Epithelial cell of esophagus (primary cell): ENCODE measurements at regions not wholly inside any gene's neighbourhood (a gene's known extent, or its start where the extent isn't known, plus 50 kb on each side); places are given as distances from the start of the nearest gene placed in this dataset.

Experiments used
- DNase-seq: peaks from one replicate; pipeline ENCODE4 v3.0.0; 2010; ENCODE audit warnings: low read depth
- H3K4me3 ChIP-seq: 2 replicates; pipeline ENCODE4 v1.5.1; 2011; ENCODE audit warnings: mild to moderate bottlenecking, low read length, control low read depth
- TF ChIP-seq, protein P1 (sequence below): IDR thresholded peaks from 2 replicates; pipeline ENCODE4 v1.5.1; 2011; ENCODE audit warnings: low read depth, mild to moderate bottlenecking, low read length, control low read depth, inconsistent platforms; ENCODE audit not compliant: insufficient read depth; ENCODE audit errors: missing control alignments

DNA sequence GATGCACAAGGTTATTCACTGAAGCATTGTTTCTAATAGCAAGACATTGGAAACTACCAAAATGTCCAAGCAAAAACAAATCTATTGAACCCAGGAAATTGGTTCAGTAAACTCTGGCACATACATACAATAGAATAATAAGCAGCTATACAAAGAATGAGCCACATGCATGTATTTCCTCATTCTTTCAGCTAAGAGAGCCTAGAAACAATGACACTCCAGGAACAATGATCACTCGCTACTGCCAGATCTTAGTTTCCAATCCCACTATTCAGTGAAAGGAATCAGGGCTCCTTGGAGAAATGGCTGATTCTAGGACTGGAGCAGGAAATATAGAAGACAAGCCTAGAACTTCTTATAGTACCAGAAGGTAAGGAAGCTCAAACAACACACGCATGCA, 221.9 kb upstream of the AGAP1 start:
- TF ChIP-seq, protein P1, sequence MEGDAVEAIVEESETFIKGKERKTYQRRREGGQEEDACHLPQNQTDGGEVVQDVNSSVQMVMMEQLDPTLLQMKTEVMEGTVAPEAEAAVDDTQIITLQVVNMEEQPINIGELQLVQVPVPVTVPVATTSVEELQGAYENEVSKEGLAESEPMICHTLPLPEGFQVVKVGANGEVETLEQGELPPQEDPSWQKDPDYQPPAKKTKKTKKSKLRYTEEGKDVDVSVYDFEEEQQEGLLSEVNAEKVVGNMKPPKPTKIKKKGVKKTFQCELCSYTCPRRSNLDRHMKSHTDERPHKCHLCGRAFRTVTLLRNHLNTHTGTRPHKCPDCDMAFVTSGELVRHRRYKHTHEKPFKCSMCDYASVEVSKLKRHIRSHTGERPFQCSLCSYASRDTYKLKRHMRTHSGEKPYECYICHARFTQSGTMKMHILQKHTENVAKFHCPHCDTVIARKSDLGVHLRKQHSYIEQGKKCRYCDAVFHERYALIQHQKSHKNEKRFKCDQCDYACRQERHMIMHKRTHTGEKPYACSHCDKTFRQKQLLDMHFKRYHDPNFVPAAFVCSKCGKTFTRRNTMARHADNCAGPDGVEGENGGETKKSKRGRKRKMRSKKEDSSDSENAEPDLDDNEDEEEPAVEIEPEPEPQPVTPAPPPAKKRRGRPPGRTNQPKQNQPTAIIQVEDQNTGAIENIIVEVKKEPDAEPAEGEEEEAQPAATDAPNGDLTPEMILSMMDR: no peak
- no peak overlapping the region for H3K4me3 ChIP-seq
- peak; percentile 4 for DNase-seq

DNA sequence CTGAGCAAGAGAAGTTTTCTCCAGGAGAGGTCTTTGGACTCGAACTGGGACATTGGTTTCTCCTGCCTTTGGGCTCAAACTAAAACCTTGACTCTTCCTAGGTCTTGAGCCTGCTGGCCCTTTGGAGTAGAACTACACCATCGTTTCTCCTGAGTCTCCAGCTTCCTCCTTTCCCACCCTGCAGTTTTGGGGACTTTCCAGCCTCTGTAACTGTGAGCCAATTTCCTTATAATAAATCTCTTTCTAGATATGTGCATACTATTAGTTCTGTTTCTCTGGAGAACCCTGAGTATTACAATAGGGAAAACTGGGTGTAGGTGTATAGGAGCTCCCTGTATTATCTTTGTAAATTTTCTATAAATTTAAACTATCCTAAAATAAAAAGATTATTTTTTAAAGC, 219.8 kb upstream of the AGAP1 start:
- no peak for DNase-seq
- no peak overlapping the region for H3K4me3 ChIP-seq
- TF ChIP-seq, protein P1: no peak

DNA sequence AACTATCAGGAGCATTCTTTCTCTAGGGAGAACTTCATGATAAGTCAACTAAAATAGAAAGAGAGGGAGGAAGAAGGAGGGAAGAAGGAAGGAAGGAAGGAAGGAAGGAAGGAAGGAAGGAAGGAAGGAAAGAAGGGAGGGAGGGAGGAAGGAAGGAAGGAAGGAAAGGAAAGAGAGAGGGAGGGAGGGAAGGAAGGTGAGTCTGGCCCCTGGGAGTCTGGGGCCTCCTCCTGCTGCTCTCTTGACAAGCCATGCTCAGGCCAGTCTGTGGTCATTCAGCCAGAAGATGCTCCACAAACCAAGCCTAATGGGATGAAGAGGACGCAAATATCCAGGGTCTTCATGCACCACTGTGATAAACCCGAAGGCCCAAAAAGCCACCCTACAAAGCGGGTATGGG, 216.4 kb upstream of the AGAP1 start:
- H3K4me3 ChIP-seq: no peak overlapping the region
- TF ChIP-seq, protein P1: no peak
- DNase-seq: no peak

DNA sequence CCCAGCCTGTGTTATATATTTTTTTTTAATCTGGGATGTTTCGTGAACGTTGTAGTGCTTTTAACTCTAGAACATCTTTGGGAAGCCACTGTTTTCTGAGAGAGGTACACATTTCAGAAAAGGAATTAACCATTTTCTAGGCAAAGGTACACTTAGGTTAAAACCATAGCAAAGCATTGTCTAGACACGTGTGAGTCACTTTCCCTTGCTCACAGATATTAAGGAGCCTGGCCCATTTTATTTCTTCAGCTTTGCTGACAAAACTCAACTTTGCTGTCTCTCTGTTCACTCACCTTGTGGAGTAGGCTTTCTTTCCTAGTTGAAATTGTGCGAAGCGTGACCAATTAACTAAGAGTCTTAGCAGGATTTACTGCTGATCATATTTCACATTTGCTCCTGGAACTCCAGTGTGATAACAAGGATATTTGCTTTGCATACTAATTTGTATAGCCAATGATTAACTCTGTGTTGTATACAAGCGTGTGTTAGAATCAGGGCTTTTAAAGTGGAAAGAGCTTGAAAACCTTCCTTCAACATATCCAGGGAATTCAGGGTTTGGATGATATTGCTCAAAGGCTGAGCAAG, 215.0 kb upstream of the AGAP1 start:
- peak; percentile 30 for DNase-seq
- TF ChIP-seq, protein P1: no peak
- no peak overlapping the region for H3K4me3 ChIP-seq

DNA sequence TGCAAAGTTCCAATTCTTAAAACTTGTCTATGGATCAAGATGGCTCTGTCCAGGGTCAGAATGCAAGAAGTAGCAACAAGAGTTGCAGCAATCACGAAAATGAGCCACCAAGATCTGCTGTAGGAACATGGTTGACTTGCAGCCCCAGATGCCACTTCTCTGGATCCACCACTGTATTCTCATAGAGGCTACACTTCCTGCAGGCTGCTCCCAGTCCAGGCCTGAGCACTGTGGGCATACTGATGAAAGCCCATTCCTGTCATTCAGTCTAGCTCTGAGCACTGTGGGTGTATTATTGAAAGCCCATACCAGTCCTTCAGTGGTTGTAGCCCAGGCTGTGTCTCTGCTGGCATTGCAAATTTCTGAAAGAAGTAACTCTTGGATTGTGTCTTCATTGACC, 213.9 kb upstream of the AGAP1 start:
- no peak overlapping the region for H3K4me3 ChIP-seq
- no peak for DNase-seq
- TF ChIP-seq, protein P1: no peak

DNA sequence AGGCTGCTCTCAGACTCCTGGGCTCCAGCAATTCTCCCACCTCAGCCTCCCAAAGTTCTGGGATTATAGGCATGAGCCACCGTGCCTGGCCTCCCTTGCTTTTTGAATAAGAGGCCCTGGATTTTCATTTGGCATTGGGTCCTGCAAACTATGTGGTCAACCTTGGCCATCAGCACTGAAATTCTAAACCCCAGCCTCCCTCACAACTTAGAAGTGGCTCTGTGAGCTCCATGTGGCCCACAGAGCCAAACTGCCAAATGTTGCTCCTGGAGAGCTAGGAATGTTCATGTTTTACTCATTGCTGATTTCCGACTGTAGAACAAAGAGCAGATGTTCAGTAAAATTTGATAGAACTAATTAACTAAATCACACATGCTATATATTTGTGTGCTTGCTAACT, 210.6 kb upstream of the AGAP1 start:
- H3K4me3 ChIP-seq: no peak overlapping the region
- no peak for DNase-seq
- TF ChIP-seq, protein P1: no peak

DNA sequence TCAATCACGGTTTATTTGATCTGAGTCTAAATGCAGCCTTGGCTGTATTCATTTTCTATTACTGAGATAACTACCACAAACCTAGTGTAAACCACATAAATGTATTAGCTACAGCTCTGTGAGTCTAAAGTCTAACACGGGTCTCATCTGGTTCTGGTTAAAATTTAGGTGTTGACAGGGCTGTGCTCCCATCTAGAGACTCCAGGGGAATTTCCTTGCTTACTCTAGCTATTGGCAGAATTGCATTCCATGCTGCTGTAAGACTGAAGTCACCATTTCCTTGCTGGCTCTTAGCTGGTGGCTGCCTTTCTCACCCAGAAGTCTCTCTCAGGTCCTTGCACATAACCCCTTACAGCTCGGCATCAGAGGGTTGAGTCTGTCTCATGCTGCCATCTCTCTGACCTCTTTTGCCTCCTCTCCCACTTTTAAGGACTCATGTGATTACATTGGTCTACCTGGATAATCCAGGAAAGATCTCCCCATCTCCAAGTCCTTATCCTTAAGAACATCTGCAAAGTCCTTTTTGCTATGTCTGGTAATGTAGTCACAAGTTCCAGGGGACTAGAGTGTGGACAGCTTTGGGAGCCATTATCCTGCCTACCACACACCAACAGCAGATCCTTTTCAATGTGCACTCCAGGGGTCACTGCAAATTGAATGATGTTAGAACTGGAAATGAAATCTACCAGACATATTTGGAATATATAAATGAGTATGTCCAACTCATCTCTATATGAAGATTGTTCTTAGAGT, 207.0 kb upstream of the AGAP1 start:
- TF ChIP-seq, protein P1: no peak
- no peak for DNase-seq
- no peak overlapping the region for H3K4me3 ChIP-seq
